ENCODE measurements at regions not wholly inside any gene's neighbourhood (a gene's known extent, or its start where the extent isn't known, plus 50 kb on each side); places are given as distances from the start of the nearest gene placed in this dataset.

GRCh38 chr14:61939776-61940175 is 177.6 kb downstream of the SNAPC1 start:
- no peaks in the 10 kb centered on the region for H3K4me1 ChIP-seq (ENCODE audit: control insufficient read depth in 1 of 2, insufficient read depth in 2 of 2, low read length in 2 of 2)

DNA sequence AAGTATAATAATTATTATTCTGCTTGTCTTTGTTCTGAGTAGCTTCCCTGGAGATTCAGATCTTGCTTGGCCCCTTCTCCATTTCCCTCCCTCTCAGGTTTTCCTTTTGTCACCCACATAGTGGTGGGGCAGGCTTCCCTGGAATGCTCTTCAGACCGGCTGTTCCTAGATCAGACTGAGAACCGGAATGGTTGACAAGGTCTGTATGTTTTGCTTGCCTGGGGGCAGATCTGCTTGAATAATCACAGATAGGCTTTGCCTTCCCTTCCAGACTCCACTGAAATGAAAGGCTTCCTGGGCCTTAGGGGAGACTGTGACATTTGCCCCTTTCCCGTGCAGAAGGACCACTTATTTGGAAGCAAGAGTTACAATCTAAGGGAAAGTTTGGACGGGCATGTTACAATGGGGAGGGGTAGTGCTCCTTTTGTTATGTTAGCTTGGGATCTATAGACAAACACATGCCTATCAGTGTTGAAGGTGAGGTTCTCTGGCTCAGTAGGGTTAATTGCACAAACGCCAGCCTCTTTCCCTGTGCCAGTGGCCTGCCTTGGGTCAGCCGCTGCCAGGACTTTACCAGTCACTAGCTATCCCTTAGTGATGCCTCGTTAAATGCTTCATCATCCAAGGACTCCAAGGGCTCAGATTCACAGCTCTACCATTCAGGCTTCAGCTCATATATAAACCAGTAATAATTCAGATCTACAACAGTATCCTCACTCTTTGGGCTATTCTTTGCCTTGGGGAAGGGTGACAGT is 178.6 kb downstream of the SNAPC1 start:
- Histone ChIP-seq H3K4me3 (ENCODE audit: low read depth in 1 of 2, low read length in 2 of 2) (no peak overlapping the region), H3K9ac (ENCODE audit: low read depth in 1 of 2, low read length in 2 of 2) (no peak overlapping the region), H3K27me3 (ENCODE audit: control insufficient read depth in 1 of 2, insufficient read depth in 2 of 2, low read length in 2 of 2) (no peaks in the 10 kb centered on the region), H3K4me1 (ENCODE audit: control insufficient read depth in 1 of 2, insufficient read depth in 2 of 2, low read length in 2 of 2) (no peaks in the 10 kb centered on the region), H3K27ac (ENCODE audit: low read depth, low read length) (no peak overlapping the region), H3K9me3 (ENCODE audit: control insufficient read depth in 1 of 2, low read length in 2 of 2) (no peaks in the 10 kb centered on the region), H3K36me3 (ENCODE audit: control insufficient read depth in 1 of 2, insufficient read depth in 2 of 2, low read length in 2 of 2) (no peaks in the 10 kb centered on the region)

More at GRCh38 chr14:61939776-61940175, 177.6 kb downstream of the SNAPC1 start:
- Histone ChIP-seq H3K9me3 (ENCODE audit: control insufficient read depth in 1 of 2, low read length in 2 of 2) (no peaks in the 10 kb centered on the region), H3K27me3 (ENCODE audit: control insufficient read depth in 1 of 2, insufficient read depth in 2 of 2, low read length in 2 of 2) (no peaks in the 10 kb centered on the region), H3K9ac (ENCODE audit: low read depth in 1 of 2, low read length in 2 of 2) (no peak overlapping the region), H3K36me3 (ENCODE audit: control insufficient read depth in 1 of 2, insufficient read depth in 2 of 2, low read length in 2 of 2) (no peaks in the 10 kb centered on the region), H3K27ac (ENCODE audit: low read depth, low read length) (no peak overlapping the region), H3K4me3 (ENCODE audit: low read depth in 1 of 2, low read length in 2 of 2) (no peak overlapping the region)

GRCh38 chr14:61941421-61942150 is 179.4 kb downstream of the SNAPC1 start:
- H3K27ac ChIP-seq (ENCODE audit: low read depth, low read length): no peak overlapping the region
- no peaks in the 10 kb centered on the region for H3K9me3 ChIP-seq (ENCODE audit: control insufficient read depth in 1 of 2, low read length in 2 of 2)
- H3K9ac ChIP-seq (ENCODE audit: low read depth in 1 of 2, low read length in 2 of 2): no peak overlapping the region

GRCh38 chr14:61948376-61948775 is 186.2 kb downstream of the SNAPC1 start:
- Histone ChIP-seq H3K27ac (ENCODE audit: low read depth, low read length) (no peak overlapping the region), H3K27me3 (ENCODE audit: control insufficient read depth in 1 of 2, insufficient read depth in 2 of 2, low read length in 2 of 2) (peaks cover 0 to 2% of the 10 kb centered on the region in 2 donors), H3K4me3 (ENCODE audit: low read depth in 1 of 2, low read length in 2 of 2) (no peak overlapping the region), H3K36me3 (ENCODE audit: control insufficient read depth in 1 of 2, insufficient read depth in 2 of 2, low read length in 2 of 2) (no peaks in the 10 kb centered on the region), H3K9me3 (ENCODE audit: control insufficient read depth in 1 of 2, low read length in 2 of 2) (no peaks in the 10 kb centered on the region), H3K9ac (ENCODE audit: low read depth in 1 of 2, low read length in 2 of 2) (no peak overlapping the region), H3K4me1 (ENCODE audit: control insufficient read depth in 1 of 2, insufficient read depth in 2 of 2, low read length in 2 of 2) (no peaks in the 10 kb centered on the region)

More at GRCh38 chr14:61941421-61942150, 179.4 kb downstream of the SNAPC1 start:
- H3K36me3 ChIP-seq (ENCODE audit: control insufficient read depth in 1 of 2, insufficient read depth in 2 of 2, low read length in 2 of 2): no peaks in the 10 kb centered on the region
- no peak overlapping the region for H3K4me3 ChIP-seq (ENCODE audit: low read depth in 1 of 2, low read length in 2 of 2)
- no peaks in the 10 kb centered on the region for H3K4me1 ChIP-seq (ENCODE audit: control insufficient read depth in 1 of 2, insufficient read depth in 2 of 2, low read length in 2 of 2)
- no peaks in the 10 kb centered on the region for H3K27me3 ChIP-seq (ENCODE audit: control insufficient read depth in 1 of 2, insufficient read depth in 2 of 2, low read length in 2 of 2)

- H3K9ac ChIP-seq (ENCODE audit: low read depth in 1 of 2, low read length in 2 of 2): no peak overlapping the region
- no peaks in the 10 kb centered on the region for H3K36me3 ChIP-seq (ENCODE audit: control insufficient read depth in 1 of 2, insufficient read depth in 2 of 2, low read length in 2 of 2)
- no peaks in the 10 kb centered on the region for H3K4me1 ChIP-seq (ENCODE audit: control insufficient read depth in 1 of 2, insufficient read depth in 2 of 2, low read length in 2 of 2)
- H3K4me3 ChIP-seq (ENCODE audit: low read depth in 1 of 2, low read length in 2 of 2): no peak overlapping the region
- H3K27me3 ChIP-seq (ENCODE audit: control insufficient read depth in 1 of 2, insufficient read depth in 2 of 2, low read length in 2 of 2): peaks cover 0 to 2% of the 10 kb centered on the region in 2 donors
- H3K27ac ChIP-seq (ENCODE audit: low read depth, low read length): no peak overlapping the region
- H3K9me3 ChIP-seq (ENCODE audit: control insufficient read depth in 1 of 2, low read length in 2 of 2): no peaks in the 10 kb centered on the region
Measured at GRCh38 chr14:61950340-61950739, 188.1 kb downstream of the SNAPC1 start.

GRCh38 chr14:61953602-61954001 is 191.4 kb downstream of the SNAPC1 start:
- peaks cover 0 to 2% of the 10 kb centered on the region in 2 donors for H3K27me3 ChIP-seq (ENCODE audit: control insufficient read depth in 1 of 2, insufficient read depth in 2 of 2, low read length in 2 of 2)
- H3K36me3 ChIP-seq (ENCODE audit: control insufficient read depth in 1 of 2, insufficient read depth in 2 of 2, low read length in 2 of 2): no peaks in the 10 kb centered on the region
- H3K9ac ChIP-seq (ENCODE audit: low read depth in 1 of 2, low read length in 2 of 2): no peak overlapping the region
- H3K9me3 ChIP-seq (ENCODE audit: control insufficient read depth in 1 of 2, low read length in 2 of 2): no peaks in the 10 kb centered on the region
- H3K4me1 ChIP-seq (ENCODE audit: control insufficient read depth in 1 of 2, insufficient read depth in 2 of 2, low read length in 2 of 2): no peaks in the 10 kb centered on the region
- no peak overlapping the region for H3K4me3 ChIP-seq (ENCODE audit: low read depth in 1 of 2, low read length in 2 of 2)
- H3K27ac ChIP-seq (ENCODE audit: low read depth, low read length): no peak overlapping the region

DNA sequence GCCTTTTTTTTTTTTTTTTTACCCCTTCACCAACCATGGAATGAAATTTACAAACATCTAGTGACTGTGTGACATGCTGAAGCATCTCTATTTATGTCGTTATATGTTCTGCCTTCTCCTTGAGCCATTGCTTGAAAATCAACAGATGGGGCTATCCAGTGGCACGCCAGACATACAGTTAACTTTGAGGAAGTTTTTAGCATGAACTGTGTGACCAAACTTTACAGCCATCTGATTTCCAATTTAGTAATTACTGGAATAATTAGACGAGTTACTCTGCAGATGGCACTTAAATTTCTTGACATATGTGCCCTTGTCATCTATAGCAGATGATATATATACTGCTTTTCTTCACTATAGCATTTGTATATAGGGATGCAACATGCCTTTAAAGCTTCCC is 192.1 kb downstream of the SNAPC1 start:
- H3K4me3 ChIP-seq (ENCODE audit: low read depth in 1 of 2, low read length in 2 of 2): no peak overlapping the region
- no peaks in the 10 kb centered on the region for H3K36me3 ChIP-seq (ENCODE audit: control insufficient read depth in 1 of 2, insufficient read depth in 2 of 2, low read length in 2 of 2)
- no peak overlapping the region for H3K27ac ChIP-seq (ENCODE audit: low read depth, low read length)
- H3K27me3 ChIP-seq (ENCODE audit: control insufficient read depth in 1 of 2, insufficient read depth in 2 of 2, low read length in 2 of 2): peaks cover 0 to 2% of the 10 kb centered on the region in 2 donors
- H3K9ac ChIP-seq (ENCODE audit: low read depth in 1 of 2, low read length in 2 of 2): no peak overlapping the region
- H3K9me3 ChIP-seq (ENCODE audit: control insufficient read depth in 1 of 2, low read length in 2 of 2): no peaks in the 10 kb centered on the region
- no peaks in the 10 kb centered on the region for H3K4me1 ChIP-seq (ENCODE audit: control insufficient read depth in 1 of 2, insufficient read depth in 2 of 2, low read length in 2 of 2)

DNA sequence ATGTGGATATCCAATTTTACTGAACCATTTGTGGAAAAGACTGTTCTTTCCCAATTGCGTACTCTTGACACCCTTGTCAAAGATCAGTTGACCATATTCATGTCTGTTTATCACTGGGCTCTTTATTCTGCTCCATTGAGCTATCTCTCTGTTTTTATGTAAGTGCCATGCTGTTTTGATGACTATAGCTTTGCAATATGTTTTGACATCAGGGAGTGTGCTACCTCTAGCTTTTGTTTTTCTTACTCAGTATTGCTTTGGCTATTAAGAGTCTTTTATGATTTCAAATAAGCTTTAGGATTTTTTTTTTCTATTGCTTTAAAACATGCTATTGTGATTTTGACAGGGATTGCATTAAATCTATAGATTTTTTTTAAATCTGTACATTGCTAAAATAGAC is 194.3 kb downstream of the SNAPC1 start:
- no peak overlapping the region for H3K27ac ChIP-seq (ENCODE audit: low read depth, low read length)
- peaks cover 0 to 2% of the 10 kb centered on the region in 2 donors for H3K27me3 ChIP-seq (ENCODE audit: control insufficient read depth in 1 of 2, insufficient read depth in 2 of 2, low read length in 2 of 2)
- H3K36me3 ChIP-seq (ENCODE audit: control insufficient read depth in 1 of 2, insufficient read depth in 2 of 2, low read length in 2 of 2): no peaks in the 10 kb centered on the region
- no peak overlapping the region for H3K4me3 ChIP-seq (ENCODE audit: low read depth in 1 of 2, low read length in 2 of 2)
- H3K9ac ChIP-seq (ENCODE audit: low read depth in 1 of 2, low read length in 2 of 2): no peak overlapping the region
- no peaks in the 10 kb centered on the region for H3K9me3 ChIP-seq (ENCODE audit: control insufficient read depth in 1 of 2, low read length in 2 of 2)
- no peaks in the 10 kb centered on the region for H3K4me1 ChIP-seq (ENCODE audit: control insufficient read depth in 1 of 2, insufficient read depth in 2 of 2, low read length in 2 of 2)

DNA sequence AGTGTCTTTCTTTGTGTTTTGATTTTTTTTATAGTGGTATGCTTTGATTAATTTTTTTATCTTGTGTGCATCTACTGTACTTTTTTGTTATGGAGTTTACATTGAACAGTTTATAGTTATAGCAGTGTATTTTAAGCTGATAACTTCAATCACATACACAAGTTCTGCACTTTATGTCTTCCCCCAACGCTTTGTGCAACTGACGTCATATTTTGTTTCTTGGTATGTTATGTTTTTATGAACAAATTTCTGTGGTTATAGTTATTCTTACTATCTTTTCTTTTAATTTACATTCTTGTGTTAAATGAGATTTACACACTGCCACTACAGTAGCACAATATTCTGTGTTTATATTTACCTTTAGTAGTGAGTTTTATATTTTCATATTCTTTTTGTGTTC is 197.1 kb downstream of the SNAPC1 start:
- Histone ChIP-seq H3K36me3 (ENCODE audit: control insufficient read depth in 1 of 2, insufficient read depth in 2 of 2, low read length in 2 of 2) (no peaks in the 10 kb centered on the region), H3K4me1 (ENCODE audit: control insufficient read depth in 1 of 2, insufficient read depth in 2 of 2, low read length in 2 of 2) (no peaks in the 10 kb centered on the region), H3K9me3 (ENCODE audit: control insufficient read depth in 1 of 2, low read length in 2 of 2) (no peaks in the 10 kb centered on the region), H3K4me3 (ENCODE audit: low read depth in 1 of 2, low read length in 2 of 2) (no peak overlapping the region), H3K27ac (ENCODE audit: low read depth, low read length) (no peak overlapping the region), H3K27me3 (ENCODE audit: control insufficient read depth in 1 of 2, insufficient read depth in 2 of 2, low read length in 2 of 2) (no peaks in the 10 kb centered on the region), H3K9ac (ENCODE audit: low read depth in 1 of 2, low read length in 2 of 2) (no peak overlapping the region)

GRCh38 chr14:61961369-61961768 is 199.1 kb downstream of the SNAPC1 start:
- Histone ChIP-seq H3K27ac (ENCODE audit: low read depth, low read length) (no peak overlapping the region), H3K36me3 (ENCODE audit: control insufficient read depth in 1 of 2, insufficient read depth in 2 of 2, low read length in 2 of 2) (no peaks in the 10 kb centered on the region), H3K4me3 (ENCODE audit: low read depth in 1 of 2, low read length in 2 of 2) (no peak overlapping the region), H3K9me3 (ENCODE audit: control insufficient read depth in 1 of 2, low read length in 2 of 2) (no peaks in the 10 kb centered on the region), H3K27me3 (ENCODE audit: control insufficient read depth in 1 of 2, insufficient read depth in 2 of 2, low read length in 2 of 2) (no peaks in the 10 kb centered on the region), H3K9ac (ENCODE audit: low read depth in 1 of 2, low read length in 2 of 2) (no peak overlapping the region), H3K4me1 (ENCODE audit: control insufficient read depth in 1 of 2, insufficient read depth in 2 of 2, low read length in 2 of 2) (no peaks in the 10 kb centered on the region)
